ENCODE measurements at regions not wholly inside any gene's neighbourhood (a gene's known extent, or its start where the extent isn't known, plus 50 kb on each side); places are given as distances from the start of the nearest gene placed in this dataset.
A peak's percentile ranks its signal among the peaks of the same experiment; 100 is the strongest.

GRCh38 chr2:220703279-220703678, 868.8 kb downstream of the EPHA4 start:
- Histone ChIP-seq H3K9me3 (ENCODE audit: control insufficient read depth, low read depth, low read length) (no peaks in the 10 kb centered on the region), H3K23ac (ENCODE audit: insufficient read length, low read depth, low read length) (no peak overlapping the region), H2BK20ac (ENCODE audit: low read depth, low read length, poor library complexity, severe bottlenecking) (no peak overlapping the region), H4K20me1 (ENCODE audit: control insufficient read depth, insufficient read depth, insufficient read length) (no peaks in the 10 kb centered on the region), H2AK5ac (ENCODE audit: insufficient read length, low read length) (no peak overlapping the region), H4K91ac (ENCODE audit: insufficient read length, low read depth, low read length) (no peak overlapping the region), H3K14ac (ENCODE audit: insufficient read depth, low read length) (no peak overlapping the region), H3K9ac (ENCODE audit: extremely low read depth, insufficient read length, low read length) (no peak overlapping the region), H3K79me1 (ENCODE audit: insufficient read depth, low read depth, low read length, poor library complexity, severe bottlenecking) (no peaks in the 10 kb centered on the region), H3T11ph (ENCODE audit: low read length) (no peak overlapping the region), H3K4me2 (ENCODE audit: insufficient read depth, insufficient read length, low read length) (no peak overlapping the region), H3K4ac (ENCODE audit: low read depth, low read length) (no peak overlapping the region), H2BK12ac (ENCODE audit: insufficient read length, low read depth, low read length) (no peak overlapping the region), H4K5ac (ENCODE audit: insufficient read length, low read depth, low read length) (no peak overlapping the region), H2BK120ac (ENCODE audit: low read depth, low read length, poor library complexity, severe bottlenecking) (no peak overlapping the region), H3K27me3 (ENCODE audit: insufficient read depth, low read length) (no peaks in the 10 kb centered on the region), H3K27ac (ENCODE audit: insufficient read length, low read depth, low read length) (no peak overlapping the region), H3K18ac (ENCODE audit: insufficient read length, low read depth, low read length) (no peak overlapping the region), H2BK5ac (ENCODE audit: insufficient read length, low read length) (no peak overlapping the region), H4K8ac (replicated peaks; ENCODE audit: insufficient read length, low read depth, low read length) (no peak overlapping the region), H3K4me1 (ENCODE audit: insufficient read depth, low read length) (no peaks in the 10 kb centered on the region), H3K23me2 (ENCODE audit: insufficient read length, low read depth, low read length, poor library complexity, severe bottlenecking) (no peaks in the 10 kb centered on the region), H2BK15ac (ENCODE audit: low read depth, low read length) (no peak overlapping the region), H3K79me2 (ENCODE audit: insufficient read depth, low read length) (no peaks in the 10 kb centered on the region), H2AFZ (ENCODE audit: low read length) (peak overlapping the region; percentile 25), H3K56ac (ENCODE audit: insufficient read length, low read depth, low read length) (no peak overlapping the region)
- TF ChIP-seq, protein P1, sequence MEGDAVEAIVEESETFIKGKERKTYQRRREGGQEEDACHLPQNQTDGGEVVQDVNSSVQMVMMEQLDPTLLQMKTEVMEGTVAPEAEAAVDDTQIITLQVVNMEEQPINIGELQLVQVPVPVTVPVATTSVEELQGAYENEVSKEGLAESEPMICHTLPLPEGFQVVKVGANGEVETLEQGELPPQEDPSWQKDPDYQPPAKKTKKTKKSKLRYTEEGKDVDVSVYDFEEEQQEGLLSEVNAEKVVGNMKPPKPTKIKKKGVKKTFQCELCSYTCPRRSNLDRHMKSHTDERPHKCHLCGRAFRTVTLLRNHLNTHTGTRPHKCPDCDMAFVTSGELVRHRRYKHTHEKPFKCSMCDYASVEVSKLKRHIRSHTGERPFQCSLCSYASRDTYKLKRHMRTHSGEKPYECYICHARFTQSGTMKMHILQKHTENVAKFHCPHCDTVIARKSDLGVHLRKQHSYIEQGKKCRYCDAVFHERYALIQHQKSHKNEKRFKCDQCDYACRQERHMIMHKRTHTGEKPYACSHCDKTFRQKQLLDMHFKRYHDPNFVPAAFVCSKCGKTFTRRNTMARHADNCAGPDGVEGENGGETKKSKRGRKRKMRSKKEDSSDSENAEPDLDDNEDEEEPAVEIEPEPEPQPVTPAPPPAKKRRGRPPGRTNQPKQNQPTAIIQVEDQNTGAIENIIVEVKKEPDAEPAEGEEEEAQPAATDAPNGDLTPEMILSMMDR (conservative IDR thresholded peaks at IDR 0.05), result no peak
- no peak overlapping the region for H3K27ac Mint-ChIP-seq
- no CpG with 5 or more reads among the region's 5 CpGs for WGBS (ENCODE audit: extremely low coverage, insufficient read length, low lambda C conversion rate)
- no peaks in the 10 kb centered on the region; the same call in 1 of the 2 replicates for H3K27me3 Mint-ChIP-seq (ENCODE audit: low read depth)
- H3K4me3 Mint-ChIP-seq, result no peak overlapping the region
- DNase-seq, result no peak
- H3K9me3 Mint-ChIP-seq, result peaks cover 8 to 12% of the 10 kb centered on the region in 2 experiments; a peak in 4 of 5 replicates
- peaks cover 0 to 2% of the 10 kb centered on the region in 2 experiments; a peak in 1 of 4 replicates for H3K4me1 Mint-ChIP-seq
- H3K36me3 Mint-ChIP-seq (ENCODE audit: insufficient read depth in 1 of 3, low read depth in 3 of 3), result peaks cover 0 to 12% (median 0%) of the 10 kb centered on the region in 3 experiments; a peak in 2 of 7 replicates
